SK-N-DZ (cell line): ENCODE measurements at regions not wholly inside any gene's neighbourhood (a gene's known extent, or its start where the extent isn't known, plus 50 kb on each side); places are given as distances from the start of the nearest gene placed in this dataset.
A peak's percentile ranks its signal among the peaks of the same experiment; 100 is the strongest.

Source experiments
- DNase-seq: peaks from one replicate; pipeline ENCODE4 v3.0.0-alpha.2; 2015; ENCODE audit warnings: low spot score
- small RNA-seq, 2 experiments: library from RNA; depleted of rRNA; stranded (forward); fragments of <200 nt; gene quantifications; one replicate each; pipeline ENCODE3, GENCODE V24; 2014

- no peak for DNase-seq
These were observed 75.4 kb upstream of the FSHB start for GRCh38 chr11:30155428-30155827.

- DNase-seq = no peak
These were observed 71.3 kb upstream of the FSHB start for GRCh38 chr11:30159546-30159945.

GRCh38 chr11:30165652-30166051, 65.2 kb upstream of the FSHB start:
- no peak for DNase-seq

- DNase-seq = no peak
These were observed 59.2 kb upstream of the FSHB start for GRCh38 chr11:30171661-30172060.

GRCh38 chr11:30172158-30172557, 58.7 kb upstream of the FSHB start:
- no peak for DNase-seq

GRCh38 chr11:30172883-30173311, 57.9 kb upstream of the FSHB start:
- peak; percentile 46 for DNase-seq

GRCh38 chr11:30174265-30175020, 56.4 kb upstream of the FSHB start:
- DNase-seq = no peak

Small RNAs in the stretch of these regions (small RNA-seq; reads per million reads assigned to genes)
- 0 reads per million in 2 experiments for gene AL358944.1
